ENCODE measurements at regions not wholly inside any gene's neighbourhood (a gene's known extent, or its start where the extent isn't known, plus 50 kb on each side); places are given as distances from the start of the nearest gene placed in this dataset.

DNA sequence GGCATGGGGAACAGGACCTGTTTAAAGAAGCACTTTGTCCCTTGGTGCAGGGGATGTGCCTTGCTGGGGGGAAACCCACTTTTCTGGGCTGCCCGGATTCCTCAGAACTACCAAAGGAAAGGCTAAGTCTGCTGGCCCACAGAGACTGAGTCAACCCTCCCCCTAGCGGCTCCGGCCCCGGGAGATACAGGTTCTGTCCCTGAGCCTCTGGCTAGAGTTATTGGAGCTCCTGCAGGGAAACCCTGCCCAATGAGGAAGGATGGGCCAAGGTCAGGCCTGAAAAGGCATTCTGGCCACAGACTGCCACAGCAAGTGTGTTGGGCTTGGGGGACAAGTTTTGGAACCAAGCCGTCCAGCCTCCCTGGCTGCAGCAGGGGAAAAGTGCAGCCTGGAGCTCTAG, 490.9 kb upstream of the ACTRT1 start:
- no peak for TF ChIP-seq EZH2phosphoT487 (conservative IDR thresholded peaks at IDR 0.05; ENCODE audit: low read length)
- TF ChIP-seq, protein P1, sequence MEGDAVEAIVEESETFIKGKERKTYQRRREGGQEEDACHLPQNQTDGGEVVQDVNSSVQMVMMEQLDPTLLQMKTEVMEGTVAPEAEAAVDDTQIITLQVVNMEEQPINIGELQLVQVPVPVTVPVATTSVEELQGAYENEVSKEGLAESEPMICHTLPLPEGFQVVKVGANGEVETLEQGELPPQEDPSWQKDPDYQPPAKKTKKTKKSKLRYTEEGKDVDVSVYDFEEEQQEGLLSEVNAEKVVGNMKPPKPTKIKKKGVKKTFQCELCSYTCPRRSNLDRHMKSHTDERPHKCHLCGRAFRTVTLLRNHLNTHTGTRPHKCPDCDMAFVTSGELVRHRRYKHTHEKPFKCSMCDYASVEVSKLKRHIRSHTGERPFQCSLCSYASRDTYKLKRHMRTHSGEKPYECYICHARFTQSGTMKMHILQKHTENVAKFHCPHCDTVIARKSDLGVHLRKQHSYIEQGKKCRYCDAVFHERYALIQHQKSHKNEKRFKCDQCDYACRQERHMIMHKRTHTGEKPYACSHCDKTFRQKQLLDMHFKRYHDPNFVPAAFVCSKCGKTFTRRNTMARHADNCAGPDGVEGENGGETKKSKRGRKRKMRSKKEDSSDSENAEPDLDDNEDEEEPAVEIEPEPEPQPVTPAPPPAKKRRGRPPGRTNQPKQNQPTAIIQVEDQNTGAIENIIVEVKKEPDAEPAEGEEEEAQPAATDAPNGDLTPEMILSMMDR (IDR thresholded peaks at IDR 0.05; ENCODE audit: insufficient read depth, low read length, poor library complexity, severe bottlenecking): no peak

Data from SU-DHL-6 (cell line).